ENCODE measurements at regions not wholly inside any gene's neighbourhood (a gene's known extent, or its start where the extent isn't known, plus 50 kb on each side); places are given as distances from the start of the nearest gene placed in this dataset.
"Not testable (repeated sequence)": the region's sequence is repeated elsewhere in the genome, so short reads cannot be mapped to it uniquely, and the experiment has no call there.

GRCh38 chr1:148246258-148246861 lies 94.3 kb upstream of the NBPF11 start:
- H3K9me3 Mint-ChIP-seq (ENCODE audit: low read depth); CTCF ChIA-PET; H3K36me3 Mint-ChIP-seq; H3K27ac Mint-ChIP-seq; ATAC-seq; H3K27me3 Mint-ChIP-seq; H3K4me1 Mint-ChIP-seq; H3K4me3 Mint-ChIP-seq; DNase-seq: not testable (repeated sequence)

- DNase-seq; ATAC-seq; H3K9me3 Mint-ChIP-seq (ENCODE audit: low read depth); H3K4me1 Mint-ChIP-seq; H3K27ac Mint-ChIP-seq; H3K27me3 Mint-ChIP-seq; CTCF ChIA-PET; H3K4me3 Mint-ChIP-seq; H3K36me3 Mint-ChIP-seq: not testable (repeated sequence)
Observed at GRCh38 chr1:148245843-148246242, 93.8 kb upstream of the NBPF11 start.

GRCh38 chr1:148245443-148245842 lies 93.4 kb upstream of the NBPF11 start:
- H3K36me3 Mint-ChIP-seq; H3K9me3 Mint-ChIP-seq (ENCODE audit: low read depth); H3K4me1 Mint-ChIP-seq; H3K4me3 Mint-ChIP-seq; DNase-seq; H3K27ac Mint-ChIP-seq; CTCF ChIA-PET; ATAC-seq; H3K27me3 Mint-ChIP-seq: not testable (repeated sequence)

GRCh38 chr1:148233250-148233649 lies 81.2 kb upstream of the NBPF11 start:
- CTCF ChIA-PET; H3K4me3 Mint-ChIP-seq; H3K27ac Mint-ChIP-seq; H3K9me3 Mint-ChIP-seq (ENCODE audit: low read depth); DNase-seq; H3K36me3 Mint-ChIP-seq; ATAC-seq; H3K4me1 Mint-ChIP-seq; H3K27me3 Mint-ChIP-seq: not testable (repeated sequence)

- H3K9me3 Mint-ChIP-seq (ENCODE audit: low read depth); CTCF ChIA-PET; H3K27me3 Mint-ChIP-seq; ATAC-seq; H3K27ac Mint-ChIP-seq; H3K4me3 Mint-ChIP-seq; H3K4me1 Mint-ChIP-seq; H3K36me3 Mint-ChIP-seq; DNase-seq: not testable (repeated sequence)
Observed at GRCh38 chr1:148228846-148229245, 76.8 kb upstream of the NBPF11 start.

GRCh38 chr1:148222399-148223159 lies 70.5 kb upstream of the NBPF11 start:
- ATAC-seq; H3K27ac Mint-ChIP-seq; H3K4me1 Mint-ChIP-seq; CTCF ChIA-PET; H3K4me3 Mint-ChIP-seq; DNase-seq; H3K27me3 Mint-ChIP-seq; H3K36me3 Mint-ChIP-seq; H3K9me3 Mint-ChIP-seq (ENCODE audit: low read depth): not testable (repeated sequence)

- CTCF ChIA-PET; H3K4me3 Mint-ChIP-seq; DNase-seq; H3K27me3 Mint-ChIP-seq; H3K4me1 Mint-ChIP-seq; H3K9me3 Mint-ChIP-seq (ENCODE audit: low read depth); ATAC-seq; H3K27ac Mint-ChIP-seq; H3K36me3 Mint-ChIP-seq: not testable (repeated sequence)
Observed at GRCh38 chr1:148221593-148221992, 69.5 kb upstream of the NBPF11 start.

- CTCF ChIA-PET; H3K27ac Mint-ChIP-seq; DNase-seq; H3K4me1 Mint-ChIP-seq; H3K4me3 Mint-ChIP-seq; H3K27me3 Mint-ChIP-seq; ATAC-seq; H3K36me3 Mint-ChIP-seq; H3K9me3 Mint-ChIP-seq (ENCODE audit: low read depth): not testable (repeated sequence)
Observed at GRCh38 chr1:148219229-148219628, 67.1 kb upstream of the NBPF11 start.

GRCh38 chr1:148211191-148211590 lies 59.1 kb upstream of the NBPF11 start:
- H3K36me3 Mint-ChIP-seq, ATAC-seq, CTCF ChIA-PET: not testable (repeated sequence)

GRCh38 chr1:148210624-148211023 lies 58.5 kb upstream of the NBPF11 start:
- H3K27ac Mint-ChIP-seq; CTCF ChIA-PET; ATAC-seq; H3K4me3 Mint-ChIP-seq; H3K27me3 Mint-ChIP-seq; H3K36me3 Mint-ChIP-seq; H3K9me3 Mint-ChIP-seq (ENCODE audit: low read depth); H3K4me1 Mint-ChIP-seq; DNase-seq: not testable (repeated sequence)

More at GRCh38 chr1:148211191-148211590, 59.1 kb upstream of the NBPF11 start:
- H3K4me1 Mint-ChIP-seq; H3K4me3 Mint-ChIP-seq; H3K9me3 Mint-ChIP-seq (ENCODE audit: low read depth); H3K27ac Mint-ChIP-seq; H3K27me3 Mint-ChIP-seq; DNase-seq: not testable (repeated sequence)

- H3K9me3 Mint-ChIP-seq (ENCODE audit: low read depth); H3K27me3 Mint-ChIP-seq; H3K27ac Mint-ChIP-seq; H3K4me3 Mint-ChIP-seq; ATAC-seq; CTCF ChIA-PET; H3K36me3 Mint-ChIP-seq; DNase-seq; H3K4me1 Mint-ChIP-seq: not testable (repeated sequence)
Observed at GRCh38 chr1:148210166-148210565, 58.1 kb upstream of the NBPF11 start.

GRCh38 chr1:148202013-148202412 lies 49.9 kb upstream of the NBPF11 start:
- H3K4me1 Mint-ChIP-seq; CTCF ChIA-PET; DNase-seq; H3K9me3 Mint-ChIP-seq (ENCODE audit: low read depth); H3K36me3 Mint-ChIP-seq; H3K27me3 Mint-ChIP-seq; H3K27ac Mint-ChIP-seq; ATAC-seq; H3K4me3 Mint-ChIP-seq: not testable (repeated sequence)
